GM23248 (cell line): ENCODE measurements at regions not wholly inside any gene's neighbourhood (a gene's known extent, or its start where the extent isn't known, plus 50 kb on each side); places are given as distances from the start of the nearest gene placed in this dataset.

ENCODE experiments used
- EZH2 ChIP-seq: fragments of 200-600 bp; sonication (generic); IDR thresholded peaks from 2 replicates; pipeline ENCODE4 v1.6.1; 2018; ENCODE audit warnings: antibody characterized with exemption, mild to moderate bottlenecking; ENCODE audit not compliant: insufficient read depth, poor library complexity, severe bottlenecking
- EZH2phosphoT487 ChIP-seq: fragments of 200-600 bp; sonication (generic); IDR thresholded peaks from 2 replicates; pipeline ENCODE4 v1.6.1; 2018; ENCODE audit warnings: antibody characterized with exemption, moderate library complexity, mild to moderate bottlenecking, low read depth; ENCODE audit not compliant: insufficient read depth

DNA sequence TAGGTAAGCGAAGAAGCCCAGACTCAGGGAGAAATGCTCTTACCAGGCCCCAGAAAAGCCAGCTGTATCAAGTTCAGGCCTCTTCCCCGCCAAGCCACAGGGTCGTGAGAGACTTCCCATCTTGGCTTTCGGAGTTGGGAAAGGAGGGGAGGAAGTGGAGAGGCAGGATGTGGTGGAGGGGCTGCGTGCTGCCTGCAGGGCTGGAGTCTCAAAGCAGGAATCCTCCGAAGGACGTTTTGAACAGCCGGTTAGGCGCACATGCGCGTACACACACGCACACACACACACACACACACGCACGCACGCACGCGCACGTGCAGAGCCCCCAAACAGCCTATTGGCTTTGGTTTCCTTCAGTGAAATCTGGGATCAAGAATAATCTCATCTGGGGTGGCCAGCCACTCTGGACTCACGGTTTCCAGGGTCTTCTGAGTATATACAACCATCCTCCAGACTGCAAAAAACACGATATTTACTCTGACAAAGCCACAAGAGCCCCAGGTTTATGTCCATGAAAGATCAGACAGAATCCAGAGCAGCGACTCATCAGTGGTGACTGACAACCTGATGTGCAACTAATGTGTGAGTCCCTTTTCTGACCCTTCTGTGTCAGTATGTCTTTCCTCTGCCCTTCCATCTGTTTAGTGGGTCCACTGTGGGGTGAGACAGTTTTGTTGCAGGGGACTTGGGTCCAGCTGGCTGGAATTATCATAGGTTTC is 115.0 kb upstream of the ZNF438 start:
- no peak for TF ChIP-seq EZH2
- TF ChIP-seq EZH2phosphoT487 = no peak
